ENCODE measurements at regions not wholly inside any gene's neighbourhood (a gene's known extent, or its start where the extent isn't known, plus 50 kb on each side); places are given as distances from the start of the nearest gene placed in this dataset.

- DNase-seq (ENCODE audit: low read depth): no peak
- TF ChIP-seq, protein P1, sequence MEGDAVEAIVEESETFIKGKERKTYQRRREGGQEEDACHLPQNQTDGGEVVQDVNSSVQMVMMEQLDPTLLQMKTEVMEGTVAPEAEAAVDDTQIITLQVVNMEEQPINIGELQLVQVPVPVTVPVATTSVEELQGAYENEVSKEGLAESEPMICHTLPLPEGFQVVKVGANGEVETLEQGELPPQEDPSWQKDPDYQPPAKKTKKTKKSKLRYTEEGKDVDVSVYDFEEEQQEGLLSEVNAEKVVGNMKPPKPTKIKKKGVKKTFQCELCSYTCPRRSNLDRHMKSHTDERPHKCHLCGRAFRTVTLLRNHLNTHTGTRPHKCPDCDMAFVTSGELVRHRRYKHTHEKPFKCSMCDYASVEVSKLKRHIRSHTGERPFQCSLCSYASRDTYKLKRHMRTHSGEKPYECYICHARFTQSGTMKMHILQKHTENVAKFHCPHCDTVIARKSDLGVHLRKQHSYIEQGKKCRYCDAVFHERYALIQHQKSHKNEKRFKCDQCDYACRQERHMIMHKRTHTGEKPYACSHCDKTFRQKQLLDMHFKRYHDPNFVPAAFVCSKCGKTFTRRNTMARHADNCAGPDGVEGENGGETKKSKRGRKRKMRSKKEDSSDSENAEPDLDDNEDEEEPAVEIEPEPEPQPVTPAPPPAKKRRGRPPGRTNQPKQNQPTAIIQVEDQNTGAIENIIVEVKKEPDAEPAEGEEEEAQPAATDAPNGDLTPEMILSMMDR (conservative IDR thresholded peaks at IDR 0.05; ENCODE audit: low read depth, low read length): no peak
- H3K4me3 ChIP-seq (ENCODE audit: low read depth, low read length): no peak overlapping the region
Observed at GRCh38 chr1:208534979-208535378, 290.8 kb upstream of the PLXNA2 start.

- H3K4me3 ChIP-seq (ENCODE audit: low read depth, low read length): no peak overlapping the region
- DNase-seq (ENCODE audit: low read depth): no peak
- TF ChIP-seq, protein P1 (conservative IDR thresholded peaks at IDR 0.05; ENCODE audit: low read depth, low read length): no peak
Observed at GRCh38 chr1:208535511-208535910, 291.3 kb upstream of the PLXNA2 start.

GRCh38 chr1:208536212-208536611 is 292.0 kb upstream of the PLXNA2 start:
- TF ChIP-seq, protein P1 (conservative IDR thresholded peaks at IDR 0.05; ENCODE audit: low read depth, low read length): no peak
- H3K4me3 ChIP-seq (ENCODE audit: low read depth, low read length): no peak overlapping the region
- no peak for DNase-seq (ENCODE audit: low read depth)

DNA sequence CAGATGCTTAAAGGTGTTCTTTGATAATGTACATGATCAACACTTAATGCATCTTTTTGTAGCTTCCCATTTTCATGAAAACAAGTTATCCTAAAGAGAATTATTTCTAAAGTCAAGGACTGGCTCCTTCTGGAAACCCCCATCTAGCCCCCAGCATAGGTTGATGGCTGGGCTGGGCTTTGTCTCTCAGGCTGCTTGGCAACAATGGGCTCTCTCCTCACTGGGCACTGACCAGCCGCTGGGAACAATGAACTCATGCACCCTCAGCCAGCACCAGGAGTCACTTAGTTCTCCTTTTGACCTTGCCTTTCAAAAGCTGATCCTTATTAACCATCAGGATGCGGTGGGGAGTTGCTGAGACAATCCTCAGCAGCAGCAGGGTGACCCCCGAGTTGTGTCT is 293.0 kb upstream of the PLXNA2 start:
- TF ChIP-seq, protein P1 (conservative IDR thresholded peaks at IDR 0.05; ENCODE audit: low read depth, low read length): no peak
- no peak for DNase-seq (ENCODE audit: low read depth)
- H3K4me3 ChIP-seq (ENCODE audit: low read depth, low read length): no peak overlapping the region

- DNase-seq (ENCODE audit: low read depth): no peak
- TF ChIP-seq, protein P1 (conservative IDR thresholded peaks at IDR 0.05; ENCODE audit: low read depth, low read length): no peak
- no peak overlapping the region for H3K4me3 ChIP-seq (ENCODE audit: low read depth, low read length)
Observed at GRCh38 chr1:208538078-208538477, 293.9 kb upstream of the PLXNA2 start.

DNA sequence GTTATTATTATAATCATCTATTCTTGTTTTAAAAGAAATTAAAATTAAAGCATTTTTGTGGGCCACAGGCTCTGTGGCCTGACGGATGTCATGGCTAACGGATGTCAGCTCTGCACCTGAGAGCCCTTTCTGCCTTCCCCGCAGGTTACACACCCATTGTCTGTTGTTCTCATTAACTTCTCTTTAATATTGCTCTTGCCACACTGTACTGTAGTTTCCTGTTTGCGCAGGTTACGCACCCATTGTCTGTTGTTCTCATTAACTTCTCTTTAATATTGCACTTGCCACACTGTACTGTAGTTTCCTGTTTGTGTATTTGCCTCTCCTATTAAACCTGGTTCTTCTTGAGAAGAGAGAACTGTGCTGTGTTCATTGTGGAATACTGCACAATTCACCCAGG is 294.4 kb upstream of the PLXNA2 start:
- no peak for DNase-seq (ENCODE audit: low read depth)
- H3K4me3 ChIP-seq (ENCODE audit: low read depth, low read length): no peak overlapping the region
- TF ChIP-seq, protein P1 (conservative IDR thresholded peaks at IDR 0.05; ENCODE audit: low read depth, low read length): no peak

- H3K4me3 ChIP-seq (ENCODE audit: low read depth, low read length): no peak overlapping the region
- TF ChIP-seq, protein P1 (conservative IDR thresholded peaks at IDR 0.05; ENCODE audit: low read depth, low read length): no peak
Observed at GRCh38 chr1:208540724-208541123, 296.5 kb upstream of the PLXNA2 start.

More at GRCh38 chr1:208540724-208541123, 296.5 kb upstream of the PLXNA2 start:
- no peak for DNase-seq (ENCODE audit: low read depth)
